Testis (tissue), 2 donors: ENCODE measurements at regions not wholly inside any gene's neighbourhood (a gene's known extent, or its start where the extent isn't known, plus 50 kb on each side); places are given as distances from the start of the nearest gene placed in this dataset.

ENCODE experiments used
- POLR2A ChIP-seq: fragments of 450-650 bp; IDR thresholded peaks from one replicate; pipeline ENCODE4 v1.6.1; 2017; ENCODE audit warnings: antibody characterized with exemption, mild to moderate bottlenecking, moderate library complexity
- TF ChIP-seq, protein P1 (sequence below), 3 experiments: fragments of 450-650 bp in 2 of 3; fragments of 200-600 bp in 1 of 3; sonication (generic) in 1 of 3; IDR thresholded peaks; one replicate each; pipeline ENCODE4 v1.5.1; 2016 to 2019; ENCODE audit warnings: antibody characterized with exemption in 3 of 3, mild to moderate bottlenecking in 2 of 3, moderate library complexity in 1 of 3

DNA sequence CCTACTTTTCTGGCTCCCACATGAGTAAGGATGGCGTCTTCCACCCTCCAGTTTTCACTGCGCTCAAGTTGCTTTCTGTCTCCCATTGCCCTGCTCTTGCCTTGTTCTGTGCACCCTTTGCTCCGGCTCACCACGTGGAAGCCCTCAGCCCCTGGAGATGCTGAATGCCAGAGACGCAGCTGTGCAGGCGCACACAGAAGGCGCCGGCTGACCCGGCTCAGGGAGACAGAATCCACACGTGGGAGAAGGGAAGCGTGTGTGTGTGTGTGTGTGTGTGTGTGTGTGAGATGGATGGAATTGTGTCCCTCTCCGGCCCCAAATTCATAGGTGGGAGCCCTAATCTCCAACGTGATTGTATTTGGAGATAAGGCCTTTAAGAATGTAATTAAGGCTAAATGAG is 118.2 kb upstream of the ERRFI1 start:
- TF ChIP-seq, protein P1, sequence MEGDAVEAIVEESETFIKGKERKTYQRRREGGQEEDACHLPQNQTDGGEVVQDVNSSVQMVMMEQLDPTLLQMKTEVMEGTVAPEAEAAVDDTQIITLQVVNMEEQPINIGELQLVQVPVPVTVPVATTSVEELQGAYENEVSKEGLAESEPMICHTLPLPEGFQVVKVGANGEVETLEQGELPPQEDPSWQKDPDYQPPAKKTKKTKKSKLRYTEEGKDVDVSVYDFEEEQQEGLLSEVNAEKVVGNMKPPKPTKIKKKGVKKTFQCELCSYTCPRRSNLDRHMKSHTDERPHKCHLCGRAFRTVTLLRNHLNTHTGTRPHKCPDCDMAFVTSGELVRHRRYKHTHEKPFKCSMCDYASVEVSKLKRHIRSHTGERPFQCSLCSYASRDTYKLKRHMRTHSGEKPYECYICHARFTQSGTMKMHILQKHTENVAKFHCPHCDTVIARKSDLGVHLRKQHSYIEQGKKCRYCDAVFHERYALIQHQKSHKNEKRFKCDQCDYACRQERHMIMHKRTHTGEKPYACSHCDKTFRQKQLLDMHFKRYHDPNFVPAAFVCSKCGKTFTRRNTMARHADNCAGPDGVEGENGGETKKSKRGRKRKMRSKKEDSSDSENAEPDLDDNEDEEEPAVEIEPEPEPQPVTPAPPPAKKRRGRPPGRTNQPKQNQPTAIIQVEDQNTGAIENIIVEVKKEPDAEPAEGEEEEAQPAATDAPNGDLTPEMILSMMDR (IDR thresholded peaks at IDR 0.05): no peak
- TF ChIP-seq POLR2A: no peak
